GM12878 (cell line): ENCODE measurements at regions not wholly inside any gene's neighbourhood (a gene's known extent, or its start where the extent isn't known, plus 50 kb on each side); places are given as distances from the start of the nearest gene placed in this dataset.

Source experiments
- ATAC-seq: fragments of 200-7000 bp; cut with Tn5 transposase; 3 replicates; pipeline ENCODE4 v1.9.1; 2020; ENCODE audit warnings: mild to moderate bottlenecking, moderate library complexity
- BruUV-seq: library from RNA; stranded (reverse); fragments of 400-500 nt; replicated peaks from 2 replicates; lab custom pipeline; 2021; lab: Mats Ljungman, UMichigan
- CTCF ChIA-PET: fragments of 300-600 bp; sonication (Branson Sonifier 250); formaldehyde crosslinking; extraction: SDS; loops from one replicate; lab custom pipeline; 2021; ENCODE audit warnings: inconsistent platforms; lab: Yijun Ruan, JAX
- POLR2A ChIA-PET: fragments of 350-600 bp; formaldehyde crosslinking; extraction: SDS; loops from one replicate; lab custom pipeline; 2021; ENCODE audit warnings: inconsistent platforms; lab: Charles Lee
- RAD21 ChIA-PET: fragments of 300-600 bp; sonication (Branson Sonifier 250); formaldehyde crosslinking; loops from one replicate; lab custom pipeline; 2023; ENCODE audit warnings: antibody characterized with exemption; ENCODE audit not compliant: unreplicated experiment; lab: Charles Lee
- SMC1A ChIA-PET: fragments of 300-600 bp; sonication (Branson Sonifier 250); formaldehyde crosslinking; loops from one replicate; lab custom pipeline; 2023; ENCODE audit not compliant: unreplicated experiment, uncharacterized antibody; lab: Charles Lee
- DNase-seq: peaks from one replicate; pipeline ENCODE4 v3.0.0-alpha.2; 2011; ENCODE audit warnings: low read depth, low spot score
- FAIRE-seq: peaks from 3 replicates; lab custom pipeline; 2011; peaks lifted over from hg19 to GRCh38; lab: Jason Lieb, UNC
- H2AFZ ChIP-seq: 2 replicates; pipeline ENCODE4 v1.6.0; 2011; ENCODE audit warnings: low read depth, low read length, control low read depth; ENCODE audit not compliant: control insufficient read depth
- H3K27ac ChIP-seq: 2 replicates; pipeline ENCODE4 v1.5.1; 2011; ENCODE audit warnings: control low read depth; ENCODE audit not compliant: control insufficient read depth, insufficient read depth
- H3K27me3 ChIP-seq, 2 experiments: replicated peaks in 1 of 2; 2 replicates each; pipeline versions ENCODE4 v1.6.0 to v1.6.1; 2011; ENCODE audit warnings: low read length in 1 of 2; ENCODE audit not compliant: control insufficient read depth in 2 of 2, insufficient read depth in 2 of 2
- H3K36me3 ChIP-seq, 2 experiments: 2 replicates each; pipeline ENCODE4 v1.5.1; 2011; ENCODE audit warnings: low read length in 1 of 2; ENCODE audit not compliant: control insufficient read depth in 2 of 2, insufficient read depth in 2 of 2
- H3K4me1 ChIP-seq: 2 replicates; pipeline ENCODE4 v1.6.1; 2011; ENCODE audit warnings: mild to moderate bottlenecking, low read length, moderate library complexity, mixed read lengths; ENCODE audit not compliant: control insufficient read depth, insufficient read depth
- H3K4me2 ChIP-seq: 2 replicates; pipeline ENCODE4 v1.6.0; 2011; ENCODE audit warnings: control low read depth; ENCODE audit not compliant: control insufficient read depth, insufficient read depth
- H3K4me3 ChIP-seq: fragments of 200-600 bp; sonication (generic); 2 replicates; pipeline ENCODE4 v1.5.1; 2016
- H3K79me2 ChIP-seq: 2 replicates; pipeline ENCODE4 v1.6.0; 2011; ENCODE audit warnings: low read length; ENCODE audit not compliant: control insufficient read depth, insufficient read depth
- H3K9ac ChIP-seq: 2 replicates; pipeline ENCODE4 v1.8.0; 2011; ENCODE audit warnings: low read length, control low read depth, mixed read lengths; ENCODE audit not compliant: control insufficient read depth, insufficient read depth
- H3K9me3 ChIP-seq: replicated peaks from 3 replicates; pipeline ENCODE4 v1.5.1; 2011; ENCODE audit warnings: mild to moderate bottlenecking, low read length; ENCODE audit not compliant: control insufficient read depth, insufficient read depth
- H4K20me1 ChIP-seq: 2 replicates; pipeline ENCODE4 v1.6.0; 2011; ENCODE audit not compliant: control insufficient read depth, insufficient read depth
- ATF7 ChIP-seq: fragments of 450-650 bp; IDR thresholded peaks from 2 replicates; pipeline ENCODE4 v1.6.1; 2016; ENCODE audit warnings: low read depth, mild to moderate bottlenecking
- CBX3 ChIP-seq: fragments of 200-600 bp; sonication (generic); IDR thresholded peaks from 2 replicates; pipeline ENCODE4 v1.6.1; 2016; ENCODE audit warnings: low read depth, borderline replicate concordance
- CREM ChIP-seq: IDR thresholded peaks from 2 replicates; pipeline ENCODE4 v1.6.1; 2014; ENCODE audit warnings: antibody characterized with exemption, low read depth
- ELK1 ChIP-seq: IDR thresholded peaks from 2 replicates; pipeline ENCODE4 v1.6.1; 2012; ENCODE audit warnings: low read depth, low read length, improper control_type of control experiment
- HCFC1 ChIP-seq: fragments of 150-350 bp; IDR thresholded peaks from 2 replicates; pipeline ENCODE4 v1.6.1; 2014; ENCODE audit warnings: low read length
- JUNB ChIP-seq: IDR thresholded peaks from 2 replicates; pipeline ENCODE4 v1.6.1; 2016; ENCODE audit warnings: antibody characterized with exemption, mild to moderate bottlenecking
- KAT2A ChIP-seq: conservative IDR thresholded peaks from 2 replicates; pipeline ENCODE4 v1.6.1; 2011; ENCODE audit warnings: low read depth, low read length; ENCODE audit not compliant: control insufficient read depth
- NFXL1 ChIP-seq: fragments of 450-650 bp; IDR thresholded peaks from 2 replicates; pipeline ENCODE4 v1.6.1; 2017; ENCODE audit warnings: antibody characterized with exemption, mild to moderate bottlenecking, borderline replicate concordance
- PAX5 ChIP-seq: IDR thresholded peaks from 2 replicates; pipeline ENCODE4 v1.6.1; 2011; ENCODE audit warnings: low read depth, low read length, borderline replicate concordance
- TCF12 ChIP-seq: IDR thresholded peaks from 2 replicates; pipeline ENCODE4 v1.6.1; 2011; ENCODE audit warnings: low read depth, mild to moderate bottlenecking, low read length
- ZBTB40 ChIP-seq: fragments of 450-650 bp; IDR thresholded peaks from 2 replicates; pipeline ENCODE4 v1.6.1; 2016; ENCODE audit warnings: mild to moderate bottlenecking, moderate library complexity, borderline replicate concordance
- ZNF24 ChIP-seq: fragments of 450-650 bp; IDR thresholded peaks from 2 replicates; pipeline ENCODE4 v1.6.1; 2017; ENCODE audit warnings: antibody characterized with exemption, mild to moderate bottlenecking
- WGBS: methylation state at CpG from one replicate; pipeline ENCODE4 v1.1.6; 2016; ENCODE audit warnings: low lambda C conversion rate; ENCODE audit not compliant: insufficient replicate concordance, insufficient coverage; ENCODE audit errors: missing lambda C conversion rate; 5-methylcytosine and 5-hydroxymethylcytosine counted together
- in situ Hi-C: fragments of 300-500 bp; cut with MboI; formaldehyde crosslinking; loops from 9 replicates; pipeline ENCODE4 v1.14.3; 2018; ENCODE audit warnings: mixed read lengths
- intact Hi-C: fragments of 100-400 bp; cut with micrococcal nuclease; formaldehyde crosslinking; loops from one replicate; pipeline ENCODE4 v1.14.2; 2022; ENCODE audit not compliant: unreplicated experiment
- TF ChIP-seq, protein P1 (sequence below): IDR thresholded peaks from 2 replicates; pipeline ENCODE4 v1.6.1; 2011; ENCODE audit warnings: mild to moderate bottlenecking, low read depth, low read length, moderate library complexity; ENCODE audit not compliant: insufficient replicate concordance
- TF ChIP-seq, protein P2 (sequence below): fragments of 450-650 bp; IDR thresholded peaks from 2 replicates; pipeline ENCODE4 v1.6.1; 2017; ENCODE audit warnings: borderline replicate concordance

GRCh38 chr4:30256116-30256832, 463.9 kb upstream of the PCDH7 start (continued):
- TF ChIP-seq, protein P1, sequence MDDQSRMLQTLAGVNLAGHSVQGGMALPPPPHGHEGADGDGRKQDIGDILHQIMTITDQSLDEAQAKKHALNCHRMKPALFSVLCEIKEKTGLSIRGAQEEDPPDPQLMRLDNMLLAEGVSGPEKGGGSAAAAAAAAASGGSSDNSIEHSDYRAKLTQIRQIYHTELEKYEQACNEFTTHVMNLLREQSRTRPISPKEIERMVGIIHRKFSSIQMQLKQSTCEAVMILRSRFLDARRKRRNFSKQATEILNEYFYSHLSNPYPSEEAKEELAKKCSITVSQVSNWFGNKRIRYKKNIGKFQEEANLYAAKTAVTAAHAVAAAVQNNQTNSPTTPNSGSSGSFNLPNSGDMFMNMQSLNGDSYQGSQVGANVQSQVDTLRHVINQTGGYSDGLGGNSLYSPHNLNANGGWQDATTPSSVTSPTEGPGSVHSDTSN = no peak
- no peak for TF ChIP-seq ATF7
- TF ChIP-seq HCFC1 = no peak

DNA sequence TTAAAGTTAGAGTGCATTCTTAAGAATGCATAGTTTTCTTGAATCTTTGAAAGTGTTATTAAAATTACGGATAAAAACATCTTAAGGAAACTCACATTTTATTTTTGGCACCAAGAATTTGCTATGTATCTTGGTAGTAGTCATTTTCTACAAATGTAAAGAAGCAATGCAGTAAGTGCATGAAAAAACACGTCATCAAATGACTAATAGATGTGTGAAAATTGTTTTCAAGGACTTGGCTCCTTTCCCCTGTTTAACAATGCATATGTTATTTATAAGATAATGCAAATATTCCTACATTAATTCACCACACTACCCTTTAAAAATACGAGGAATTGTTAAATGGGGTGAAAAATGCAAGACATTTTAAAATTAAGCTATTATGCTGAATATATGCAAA, 461.2 kb upstream of the PCDH7 start:
- intact Hi-C loops = no loop called here
- no peak overlapping the region for H3K4me3 ChIP-seq
- WGBS = 2% methylated on average over 3 of the region's 3 CpGs
- ATAC-seq = no peak
- H3K4me1 ChIP-seq = no peaks in the 10 kb centered on the region
- CTCF ChIA-PET = no interaction called here
- H3K9me3 ChIP-seq = no peaks in the 10 kb centered on the region
- no peaks in the 10 kb centered on the region for H3K27me3 ChIP-seq
- SMC1A ChIA-PET = no interaction called here
- H3K36me3 ChIP-seq = no peaks in the 10 kb centered on the region
- FAIRE-seq = no peak
- no peaks in the 10 kb centered on the region for H4K20me1 ChIP-seq
- DNase-seq = no peak
- in situ Hi-C loops = no loop called here
- BruUV-seq = no TSS peak
- no peak overlapping the region for H2AFZ ChIP-seq
- RAD21 ChIA-PET = no interaction called here
- no peak overlapping the region for H3K4me2 ChIP-seq
- no peak overlapping the region for H3K27ac ChIP-seq
- POLR2A ChIA-PET = no interaction called here
- no peak overlapping the region for H3K9ac ChIP-seq
- H3K79me2 ChIP-seq = no peaks in the 10 kb centered on the region
- TF ChIP-seq ZBTB40 (no peak), ELK1 (no peak), ZNF24 (no peak), KAT2A (no peak), CBX3 (no peak), NFXL1 (no peak), TCF12 (no peak), PAX5 (no peak), JUNB (no peak), CREM (no peak)
- TF ChIP-seq, protein P1 = no peak
- TF ChIP-seq, protein P2, sequence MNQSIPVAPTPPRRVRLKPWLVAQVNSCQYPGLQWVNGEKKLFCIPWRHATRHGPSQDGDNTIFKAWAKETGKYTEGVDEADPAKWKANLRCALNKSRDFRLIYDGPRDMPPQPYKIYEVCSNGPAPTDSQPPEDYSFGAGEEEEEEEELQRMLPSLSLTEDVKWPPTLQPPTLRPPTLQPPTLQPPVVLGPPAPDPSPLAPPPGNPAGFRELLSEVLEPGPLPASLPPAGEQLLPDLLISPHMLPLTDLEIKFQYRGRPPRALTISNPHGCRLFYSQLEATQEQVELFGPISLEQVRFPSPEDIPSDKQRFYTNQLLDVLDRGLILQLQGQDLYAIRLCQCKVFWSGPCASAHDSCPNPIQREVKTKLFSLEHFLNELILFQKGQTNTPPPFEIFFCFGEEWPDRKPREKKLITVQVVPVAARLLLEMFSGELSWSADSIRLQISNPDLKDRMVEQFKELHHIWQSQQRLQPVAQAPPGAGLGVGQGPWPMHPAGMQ = no peak
